Vagina (tissue), 2 donors: ENCODE measurements at regions not wholly inside any gene's neighbourhood (a gene's known extent, or its start where the extent isn't known, plus 50 kb on each side); places are given as distances from the start of the nearest gene placed in this dataset.
"Not testable (repeated sequence)": the region's sequence is repeated elsewhere in the genome, so short reads cannot be mapped to it uniquely, and the experiment has no call there.

Experiments used
- DNase-seq, 2 donors: peaks; one replicate each; pipeline ENCODE4 v3.0.0-alpha.2; 2017; ENCODE audit errors: extremely low spot score in 2 of 2
- H3K27ac ChIP-seq: fragments of 200-600 bp; sonication (generic); one replicate; pipeline ENCODE4 v1.5.1; 2019
- H3K27me3 ChIP-seq: fragments of 200-600 bp; sonication (generic); one replicate; pipeline ENCODE4 v1.5.1; 2019
- H3K36me3 ChIP-seq, 2 donors: fragments of 200-600 bp; sonication (generic); one replicate each; pipeline ENCODE4 v1.5.1; 2017 to 2019
- H3K4me1 ChIP-seq: fragments of 200-600 bp; sonication (generic); one replicate; pipeline ENCODE4 v1.5.1; 2019
- H3K4me3 ChIP-seq, 2 donors: fragments of 200-600 bp; sonication (generic); 1 replicate in 1 of 2; 2 replicates in 1 of 2; pipeline ENCODE4 v1.5.1; 2016 to 2019
- H3K9me3 ChIP-seq: fragments of 200-600 bp; sonication (generic); one replicate; pipeline ENCODE4 v1.5.1; 2019
- CTCF ChIP-seq, 3 experiments: fragments of 450-650 bp in 2 of 3; fragments of 200-600 bp in 1 of 3; sonication (generic) in 1 of 3; IDR thresholded peaks; one replicate each; pipeline ENCODE4 v1.5.1; 2017 to 2019; ENCODE audit warnings: antibody characterized with exemption in 3 of 3, mild to moderate bottlenecking in 2 of 3, moderate library complexity in 2 of 3
- POLR2A ChIP-seq, 2 donors: fragments of 450-650 bp; IDR thresholded peaks; one replicate each; pipeline ENCODE4 v1.6.1; 2017; ENCODE audit warnings: antibody characterized with exemption in 2 of 2, mild to moderate bottlenecking in 2 of 2, moderate library complexity in 2 of 2
- POLR2AphosphoS5 ChIP-seq, 2 donors: sonication (generic); formaldehyde crosslinking; IDR thresholded peaks; one replicate each; pipeline ENCODE4 v1.9.0; 2017; ENCODE audit warnings: antibody characterized with exemption in 2 of 2, mild to moderate bottlenecking in 2 of 2, low read depth in 1 of 2; ENCODE audit not compliant: insufficient read depth in 1 of 2
- intact Hi-C: fragments of 100-400 bp; cut with DNase I; formaldehyde crosslinking; loops from one replicate; pipeline ENCODE4 v1.15.1; 2023

- Histone ChIP-seq H3K4me1 (no peaks in the 10 kb centered on the region), H3K27me3 (no peaks in the 10 kb centered on the region), H3K27ac (no peak overlapping the region), H3K36me3 (no peaks in the 10 kb centered on the region), H3K9me3 (no peaks in the 10 kb centered on the region), H3K4me3 (no peak overlapping the region)
- intact Hi-C loops: no loop called here
- DNase-seq: no peak
- no peak for TF ChIP-seq POLR2A (IDR thresholded peaks at IDR 0.05)
These were observed 157.5 kb downstream of the XPNPEP1 start for GRCh38 chr10:109765838-109766237.

GRCh38 chr10:109762555-109762954 is 160.8 kb downstream of the XPNPEP1 start:
- Histone ChIP-seq H3K4me1 (no peaks in the 10 kb centered on the region), H3K27me3 (no peaks in the 10 kb centered on the region), H3K9me3 (no peaks in the 10 kb centered on the region), H3K36me3 (no peaks in the 10 kb centered on the region), H3K4me3 (no peak overlapping the region), H3K27ac (no peak overlapping the region)
- TF ChIP-seq CTCF (IDR thresholded peaks at IDR 0.05): no peak
- DNase-seq: no peak
- intact Hi-C loops: no loop called here

GRCh38 chr10:109757670-109758069 is 165.6 kb downstream of the XPNPEP1 start:
- H3K9me3 ChIP-seq, H3K4me1 ChIP-seq, intact Hi-C loops, DNase-seq, H3K27ac ChIP-seq, H3K27me3 ChIP-seq, H3K36me3 ChIP-seq, H3K4me3 ChIP-seq: not testable (repeated sequence)

GRCh38 chr10:109746861-109747260 is 176.4 kb downstream of the XPNPEP1 start:
- H3K4me1 ChIP-seq: no peaks in the 10 kb centered on the region
- TF ChIP-seq POLR2A (IDR thresholded peaks at IDR 0.05) (no peak), CTCF (IDR thresholded peaks at IDR 0.05) (no peak), POLR2AphosphoS5 (IDR thresholded peaks at IDR 0.05; ENCODE audit: insufficient read depth in 1 of 2, low read depth in 1 of 2) (no peak)
- H3K27ac ChIP-seq: no peak overlapping the region
- no peak overlapping the region for H3K4me3 ChIP-seq
- no peaks in the 10 kb centered on the region for H3K36me3 ChIP-seq
- intact Hi-C loops: no loop called here
- H3K27me3 ChIP-seq: no peaks in the 10 kb centered on the region
- DNase-seq: no peak
- H3K9me3 ChIP-seq: no peaks in the 10 kb centered on the region

GRCh38 chr10:109744020-109744419 is 179.3 kb downstream of the XPNPEP1 start:
- no peak overlapping the region for H3K27ac ChIP-seq
- no peak for DNase-seq

GRCh38 chr10:109743574-109743973 is 179.7 kb downstream of the XPNPEP1 start:
- TF ChIP-seq CTCF (IDR thresholded peaks at IDR 0.05) (no peak), POLR2A (IDR thresholded peaks at IDR 0.05) (no peak), POLR2AphosphoS5 (IDR thresholded peaks at IDR 0.05; ENCODE audit: insufficient read depth in 1 of 2, low read depth in 1 of 2) (no peak)
- Histone ChIP-seq H3K4me3 (no peak overlapping the region), H3K36me3 (no peaks in the 10 kb centered on the region), H3K4me1 (no peaks in the 10 kb centered on the region), H3K27ac (no peak overlapping the region), H3K27me3 (no peaks in the 10 kb centered on the region), H3K9me3 (no peaks in the 10 kb centered on the region)
- intact Hi-C loops: no loop called here
- no peak for DNase-seq

More at GRCh38 chr10:109744020-109744419, 179.3 kb downstream of the XPNPEP1 start:
- Histone ChIP-seq H3K4me3 (no peak overlapping the region), H3K9me3 (no peaks in the 10 kb centered on the region), H3K4me1 (no peaks in the 10 kb centered on the region), H3K36me3 (no peaks in the 10 kb centered on the region), H3K27me3 (no peaks in the 10 kb centered on the region)
- TF ChIP-seq POLR2A (IDR thresholded peaks at IDR 0.05) (no peak), POLR2AphosphoS5 (IDR thresholded peaks at IDR 0.05; ENCODE audit: insufficient read depth in 1 of 2, low read depth in 1 of 2) (no peak), CTCF (IDR thresholded peaks at IDR 0.05) (no peak)
- intact Hi-C loops: no loop called here
